ENCODE measurements at regions not wholly inside any gene's neighbourhood (a gene's known extent, or its start where the extent isn't known, plus 50 kb on each side); places are given as distances from the start of the nearest gene placed in this dataset.
"Not testable (repeated sequence)": the region's sequence is repeated elsewhere in the genome, so short reads cannot be mapped to it uniquely, and the experiment has no call there.

GRCh38 chr6:57948481-57948880, 631.1 kb downstream of the PRIM2 start:
- not testable (repeated sequence) for H2BK5ac ChIP-seq (ENCODE audit: insufficient read length, low read length); H2BK120ac ChIP-seq (ENCODE audit: low read depth, low read length, poor library complexity, severe bottlenecking); H2AK5ac ChIP-seq (ENCODE audit: insufficient read length, low read length); H3K27me3 ChIP-seq (ENCODE audit: insufficient read depth, low read length); H2BK15ac ChIP-seq (ENCODE audit: low read depth, low read length); H3K23me2 ChIP-seq (ENCODE audit: insufficient read length, low read depth, low read length, poor library complexity, severe bottlenecking); H2BK20ac ChIP-seq (ENCODE audit: low read depth, low read length, poor library complexity, severe bottlenecking); H4K5ac ChIP-seq (ENCODE audit: insufficient read length, low read depth, low read length); H3K4me1 Mint-ChIP-seq; H3K4me3 Mint-ChIP-seq; H3K79me1 ChIP-seq (ENCODE audit: insufficient read depth, low read depth, low read length, poor library complexity, severe bottlenecking); H3K9ac ChIP-seq (ENCODE audit: extremely low read depth, insufficient read length, low read length); H3K18ac ChIP-seq (ENCODE audit: insufficient read length, low read depth, low read length); H3K4me2 ChIP-seq (ENCODE audit: insufficient read depth, insufficient read length, low read length); H4K20me1 ChIP-seq (ENCODE audit: control insufficient read depth, insufficient read depth, insufficient read length); H2BK12ac ChIP-seq (ENCODE audit: insufficient read length, low read depth, low read length); H3K4ac ChIP-seq (ENCODE audit: low read depth, low read length); H2AFZ ChIP-seq (ENCODE audit: low read length); H3K27me3 Mint-ChIP-seq (ENCODE audit: low read depth); H3K9me3 ChIP-seq (ENCODE audit: control insufficient read depth, low read depth, low read length); H3K56ac ChIP-seq (ENCODE audit: insufficient read length, low read depth, low read length); H3K27ac Mint-ChIP-seq; H4K91ac ChIP-seq (ENCODE audit: insufficient read length, low read depth, low read length); H3K79me2 ChIP-seq (ENCODE audit: insufficient read depth, low read length); H3K14ac ChIP-seq (ENCODE audit: insufficient read depth, low read length); H3T11ph ChIP-seq (ENCODE audit: low read length); H3K27ac ChIP-seq (ENCODE audit: insufficient read length, low read depth, low read length); H3K4me1 ChIP-seq (ENCODE audit: insufficient read depth, low read length); H3K23ac ChIP-seq (ENCODE audit: insufficient read length, low read depth, low read length); H4K8ac ChIP-seq (replicated peaks; ENCODE audit: insufficient read length, low read depth, low read length)
- Mint-ChIP-seq H3K9me3 (peaks cover 0 to 37% of the 10 kb centered on the region in 2 experiments; a peak in 2 of 5 replicates), H3K36me3 (ENCODE audit: insufficient read depth in 1 of 3, low read depth in 3 of 3) (peaks cover 14 to 45% (median 28%) of the 10 kb centered on the region in 3 experiments; a peak in 6 of 7 replicates)
- DNase-seq = peak; percentile 43
- WGBS (ENCODE audit: extremely low coverage, insufficient read length, low lambda C conversion rate) = no CpG with 5 or more reads among the region's 2 CpGs

GRCh38 chr6:57950430-57950829, 633.0 kb downstream of the PRIM2 start:
- H2AK5ac ChIP-seq (ENCODE audit: insufficient read length, low read length); H2BK120ac ChIP-seq (ENCODE audit: low read depth, low read length, poor library complexity, severe bottlenecking); DNase-seq; H3K27me3 Mint-ChIP-seq (ENCODE audit: low read depth); H2BK12ac ChIP-seq (ENCODE audit: insufficient read length, low read depth, low read length); H3K9ac ChIP-seq (ENCODE audit: extremely low read depth, insufficient read length, low read length); H3K23me2 ChIP-seq (ENCODE audit: insufficient read length, low read depth, low read length, poor library complexity, severe bottlenecking); H3K27ac ChIP-seq (ENCODE audit: insufficient read length, low read depth, low read length); H3K14ac ChIP-seq (ENCODE audit: insufficient read depth, low read length); H3K9me3 ChIP-seq (ENCODE audit: control insufficient read depth, low read depth, low read length); H3K27me3 ChIP-seq (ENCODE audit: insufficient read depth, low read length); H3K56ac ChIP-seq (ENCODE audit: insufficient read length, low read depth, low read length); H4K8ac ChIP-seq (replicated peaks; ENCODE audit: insufficient read length, low read depth, low read length); H4K20me1 ChIP-seq (ENCODE audit: control insufficient read depth, insufficient read depth, insufficient read length); H3K18ac ChIP-seq (ENCODE audit: insufficient read length, low read depth, low read length); H3K23ac ChIP-seq (ENCODE audit: insufficient read length, low read depth, low read length); H3K4me1 Mint-ChIP-seq; H3K27ac Mint-ChIP-seq; H3K79me1 ChIP-seq (ENCODE audit: insufficient read depth, low read depth, low read length, poor library complexity, severe bottlenecking); H3T11ph ChIP-seq (ENCODE audit: low read length); H3K79me2 ChIP-seq (ENCODE audit: insufficient read depth, low read length); H2BK15ac ChIP-seq (ENCODE audit: low read depth, low read length); H3K4ac ChIP-seq (ENCODE audit: low read depth, low read length); H2BK5ac ChIP-seq (ENCODE audit: insufficient read length, low read length); H3K4me2 ChIP-seq (ENCODE audit: insufficient read depth, insufficient read length, low read length); H4K91ac ChIP-seq (ENCODE audit: insufficient read length, low read depth, low read length); H2BK20ac ChIP-seq (ENCODE audit: low read depth, low read length, poor library complexity, severe bottlenecking); H2AFZ ChIP-seq (ENCODE audit: low read length); H3K4me1 ChIP-seq (ENCODE audit: insufficient read depth, low read length); H4K5ac ChIP-seq (ENCODE audit: insufficient read length, low read depth, low read length); H3K4me3 Mint-ChIP-seq: not testable (repeated sequence)
- no CpG with 5 or more reads among the region's 4 CpGs for WGBS (ENCODE audit: extremely low coverage, insufficient read length, low lambda C conversion rate)
- Mint-ChIP-seq H3K9me3 (peaks cover 0 to 26% of the 10 kb centered on the region in 2 experiments; a peak in 2 of 5 replicates), H3K36me3 (ENCODE audit: insufficient read depth in 1 of 3, low read depth in 3 of 3) (peaks cover 14 to 41% (median 31%) of the 10 kb centered on the region in 3 experiments; a peak in 6 of 7 replicates)
